ENCODE measurements at regions not wholly inside any gene's neighbourhood (a gene's known extent, or its start where the extent isn't known, plus 50 kb on each side); places are given as distances from the start of the nearest gene placed in this dataset.
"Not testable (repeated sequence)": the region's sequence is repeated elsewhere in the genome, so short reads cannot be mapped to it uniquely, and the experiment has no call there.

DNA sequence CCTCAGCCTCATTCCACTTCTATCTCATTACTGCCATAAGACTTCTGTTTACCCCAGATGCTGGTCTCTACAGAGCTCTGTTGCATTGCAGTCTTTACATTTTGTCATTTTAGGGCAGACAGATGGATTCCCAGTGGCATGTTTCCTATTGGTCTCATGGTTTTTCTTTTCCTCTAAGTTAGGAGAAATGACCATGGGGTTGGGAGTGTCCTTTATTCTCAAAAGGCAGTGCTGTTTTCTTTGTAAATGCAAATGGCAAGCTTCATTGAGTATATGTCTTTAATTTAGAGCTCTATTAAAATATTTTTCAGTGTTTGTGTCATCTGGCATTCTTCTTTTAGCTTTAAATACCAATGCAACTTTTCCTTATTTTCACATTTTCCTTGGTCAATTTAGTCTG lies 57.0 kb downstream of the MSTN start:
- no peak for DNase-seq

DNA sequence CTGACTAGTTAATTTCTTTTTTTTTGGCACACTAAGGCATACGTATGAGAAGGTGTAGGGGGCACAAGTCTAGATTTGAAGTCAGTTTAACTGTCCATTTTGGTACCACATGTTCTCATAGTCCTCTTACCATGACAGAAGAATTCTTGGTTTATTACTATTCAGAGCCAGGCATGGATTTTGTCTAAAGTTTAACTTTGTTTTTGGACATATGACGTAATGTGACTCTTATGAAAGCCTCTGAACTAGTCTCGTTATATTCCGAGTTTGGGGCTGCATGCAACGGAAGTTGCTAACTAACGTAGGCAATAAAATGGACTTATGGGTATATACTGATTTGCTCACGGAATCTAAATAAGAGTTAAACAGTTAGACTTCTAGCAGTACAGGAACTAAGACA lies 62.9 kb downstream of the MSTN start:
- no peak for DNase-seq

DNA sequence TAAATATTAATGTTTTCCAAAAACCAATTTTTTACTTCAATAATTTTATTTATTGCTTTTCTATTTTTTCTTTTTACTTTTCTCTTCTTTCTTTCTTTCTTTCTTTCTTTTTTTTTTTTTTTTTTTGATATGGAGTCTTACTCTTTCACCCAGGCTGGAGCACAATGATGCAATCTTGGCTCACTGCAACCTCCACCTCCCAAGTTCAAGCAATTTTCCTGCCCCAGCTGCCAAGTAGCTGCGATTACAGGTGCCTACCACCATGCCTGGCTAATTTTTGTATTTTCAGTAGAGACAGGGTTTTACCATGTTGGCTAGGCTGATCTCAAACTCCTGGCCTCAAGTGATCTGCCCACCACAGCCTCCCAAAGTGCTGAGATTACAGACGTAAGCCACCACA lies 63.9 kb downstream of the MSTN start:
- not testable (repeated sequence) for DNase-seq

DNA sequence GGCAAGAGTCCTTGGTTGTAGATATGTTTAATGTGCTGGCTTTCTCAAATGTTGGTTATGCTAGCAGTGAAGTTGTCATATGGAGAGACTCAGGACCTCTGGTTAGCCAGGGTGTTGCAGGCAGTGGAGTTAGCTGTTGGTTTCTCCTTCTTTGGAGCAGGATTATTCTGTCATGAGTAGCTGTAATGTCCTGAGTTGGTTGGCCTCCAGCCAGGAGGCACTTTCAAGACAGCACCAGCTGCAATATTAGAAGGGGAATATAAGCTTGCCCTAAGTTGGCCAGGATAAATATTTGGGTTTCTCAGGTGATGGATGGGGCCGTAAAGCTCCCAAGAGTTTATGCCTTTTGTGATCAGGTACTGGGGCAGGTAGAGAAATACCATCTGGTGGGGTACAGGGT lies 65.5 kb downstream of the MSTN start:
- no peak for DNase-seq

DNA sequence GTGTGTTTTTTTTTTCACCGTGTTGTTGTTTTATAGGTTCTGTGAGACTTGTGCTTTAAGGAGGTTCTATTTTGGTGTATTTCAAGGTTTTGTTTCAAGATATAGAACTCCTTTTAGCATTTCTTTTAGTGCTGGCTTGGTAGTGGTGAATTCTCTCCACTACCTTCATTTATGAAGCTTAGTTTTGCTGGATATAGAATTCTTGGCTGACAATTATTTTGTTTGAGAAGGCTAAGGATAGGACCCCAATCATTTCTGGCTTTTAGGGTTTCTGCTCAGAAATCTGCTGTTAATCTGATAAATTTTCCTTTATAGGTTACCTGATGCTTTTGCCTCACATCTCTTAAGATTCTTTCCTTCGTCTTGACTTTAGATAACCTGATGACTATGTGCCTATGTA lies 66.8 kb downstream of the MSTN start:
- DNase-seq, result no peak

DNA sequence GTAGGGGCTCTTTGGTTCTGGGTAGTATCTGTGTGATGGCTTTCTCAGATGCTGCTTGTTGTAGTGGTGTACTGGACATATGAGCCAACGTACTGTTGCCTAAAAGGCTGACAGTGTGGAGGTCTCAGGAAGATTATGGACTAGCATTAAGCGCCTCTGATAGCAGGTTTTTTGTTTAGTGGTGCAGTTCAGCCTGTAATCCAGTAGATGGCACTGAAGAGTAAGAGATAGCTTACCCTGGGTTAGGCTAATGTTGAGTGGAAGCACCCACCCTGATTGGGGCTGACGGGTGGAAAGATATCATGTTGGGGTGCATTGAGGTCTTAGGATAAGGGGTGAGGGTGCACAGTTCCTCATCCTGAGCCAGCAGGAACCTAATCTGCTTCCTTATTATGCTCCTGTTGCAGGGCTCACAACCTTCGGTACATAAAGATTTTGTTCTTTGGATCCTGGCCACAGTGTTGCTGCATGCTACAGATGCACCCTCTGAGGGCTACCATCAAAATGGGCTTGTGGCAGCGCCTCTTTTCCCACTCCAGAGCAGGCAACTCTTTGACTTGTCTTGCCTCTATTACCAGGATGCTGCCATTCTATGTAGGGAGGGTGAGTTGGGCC lies 79.6 kb downstream of the MSTN start:
- no peak for DNase-seq

DNA sequence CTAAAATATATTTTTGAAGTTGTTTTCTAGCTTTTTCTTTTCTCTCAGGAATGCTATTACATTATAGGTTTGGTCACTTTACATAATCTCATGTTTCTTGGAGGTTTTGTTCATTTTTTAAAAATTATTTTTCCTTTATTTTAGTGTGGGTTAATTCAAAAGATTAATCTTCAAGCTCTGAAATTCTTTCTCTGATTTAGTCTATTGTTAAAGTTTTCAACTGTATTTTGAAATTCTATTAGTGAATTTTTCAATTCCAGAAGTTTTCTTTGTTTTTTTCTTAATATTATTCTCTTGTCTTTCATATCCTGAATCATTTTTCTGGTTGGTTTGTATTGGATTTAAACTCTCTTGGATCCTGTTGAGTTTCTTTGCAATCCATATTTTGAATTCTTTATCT lies 80.4 kb downstream of the MSTN start:
- DNase-seq, result no peak

DNA sequence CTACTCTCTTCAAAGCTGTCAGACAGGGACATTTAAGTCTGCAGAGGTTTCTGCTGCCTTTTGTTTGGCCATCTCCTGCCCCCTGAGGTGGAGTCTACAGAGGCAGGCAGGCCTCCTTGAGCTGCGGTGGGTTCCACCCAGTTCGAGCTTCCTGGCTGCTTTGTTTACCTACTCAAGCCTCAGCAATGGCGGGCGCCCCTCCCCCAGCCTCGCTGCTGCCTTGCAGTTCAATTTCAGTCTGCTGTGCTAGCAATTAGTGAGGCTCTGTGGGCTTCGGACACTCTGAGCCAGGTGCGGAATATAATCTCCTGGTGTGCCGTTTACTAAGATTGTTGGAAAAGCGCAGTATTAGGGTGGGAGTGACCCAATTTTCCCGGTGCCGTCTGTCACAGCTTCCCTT lies 86.0 kb downstream of the MSTN start:
- not testable (repeated sequence) for DNase-seq

DNA sequence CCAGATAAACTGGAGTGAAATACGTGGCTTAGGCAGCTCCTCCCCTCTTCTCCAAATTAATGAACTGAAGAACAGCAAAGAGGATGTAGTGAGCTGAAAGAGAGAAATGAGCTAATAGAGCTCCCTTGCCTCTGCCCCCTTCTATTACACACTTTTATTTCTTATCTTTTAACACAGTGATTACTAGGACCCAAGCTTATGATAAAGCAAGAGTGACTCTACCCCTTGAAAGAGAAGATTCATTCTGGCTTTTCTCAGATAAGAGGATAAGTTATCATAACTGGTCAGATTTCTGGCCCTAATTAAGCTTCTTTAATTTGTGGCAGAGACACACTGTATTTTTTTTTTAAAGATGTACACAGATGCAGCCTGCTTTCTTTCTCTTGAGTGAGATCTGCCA lies 102.2 kb downstream of the MSTN start:
- DNase-seq, result no peak

DNA sequence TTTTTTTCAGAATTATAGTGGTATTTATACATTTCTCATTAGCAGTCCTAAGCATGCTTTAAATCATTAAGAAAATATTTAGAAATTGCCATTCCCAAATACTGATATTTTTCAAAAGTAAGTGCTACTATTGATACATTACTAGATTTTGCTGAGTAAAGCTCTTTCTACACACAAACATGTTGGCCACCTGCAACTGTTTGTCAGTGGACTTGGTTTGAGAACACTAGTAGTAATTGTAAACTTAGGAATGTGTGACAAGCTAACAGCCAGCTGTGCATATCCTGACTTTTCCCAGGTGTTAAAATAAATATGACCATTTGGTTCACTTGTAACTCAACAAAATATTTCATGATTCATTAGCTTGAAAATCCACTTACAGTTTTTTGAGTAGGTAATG lies 103.1 kb downstream of the MSTN start:
- no peak for DNase-seq

DNA sequence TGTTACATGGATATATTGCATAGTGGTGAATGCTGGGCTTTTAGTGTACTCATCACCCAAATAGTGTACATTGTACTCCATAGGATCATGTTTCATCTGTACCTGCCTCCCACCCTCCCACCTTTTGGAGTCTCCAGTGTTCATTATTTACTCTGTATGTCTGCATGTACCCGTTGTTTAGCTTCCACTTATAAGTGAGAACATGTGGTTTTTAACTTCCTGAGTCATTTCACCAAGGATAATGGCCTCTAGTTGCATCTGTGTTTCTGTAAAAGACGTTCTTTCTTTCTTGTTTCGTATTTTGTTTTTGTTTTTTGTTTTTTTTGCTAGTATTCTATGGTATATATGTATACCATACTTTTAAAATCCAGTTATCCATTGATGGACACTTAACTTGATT lies 107.5 kb downstream of the MSTN start:
- no peak for DNase-seq

DNA sequence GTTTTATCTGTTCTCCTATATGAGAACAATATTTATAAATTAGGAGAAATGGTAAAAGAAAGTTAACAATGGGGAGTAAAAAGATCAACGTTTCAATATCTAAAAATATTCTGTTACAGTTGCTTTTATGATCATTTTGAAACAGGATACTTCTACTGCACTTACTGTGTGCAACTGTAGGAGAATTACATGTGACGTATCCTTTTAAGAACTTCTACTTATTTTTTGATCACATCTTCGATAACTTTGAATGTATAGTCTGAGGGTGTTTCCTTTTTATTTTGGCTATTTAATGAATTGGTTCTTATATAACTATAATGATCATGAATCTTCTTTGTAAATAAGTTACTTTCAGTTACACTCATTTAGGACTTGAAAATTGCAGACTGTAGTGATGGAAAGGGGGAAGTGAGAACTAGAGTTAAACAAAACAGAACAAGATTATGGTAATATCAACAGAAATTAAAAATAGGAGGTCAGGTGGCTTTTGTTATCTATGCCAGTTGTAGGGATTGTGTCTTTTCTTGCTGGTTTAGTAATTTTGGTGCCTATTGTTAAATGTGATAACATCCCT lies 109.9 kb downstream of the MSTN start:
- DNase-seq, result no peak

DNA sequence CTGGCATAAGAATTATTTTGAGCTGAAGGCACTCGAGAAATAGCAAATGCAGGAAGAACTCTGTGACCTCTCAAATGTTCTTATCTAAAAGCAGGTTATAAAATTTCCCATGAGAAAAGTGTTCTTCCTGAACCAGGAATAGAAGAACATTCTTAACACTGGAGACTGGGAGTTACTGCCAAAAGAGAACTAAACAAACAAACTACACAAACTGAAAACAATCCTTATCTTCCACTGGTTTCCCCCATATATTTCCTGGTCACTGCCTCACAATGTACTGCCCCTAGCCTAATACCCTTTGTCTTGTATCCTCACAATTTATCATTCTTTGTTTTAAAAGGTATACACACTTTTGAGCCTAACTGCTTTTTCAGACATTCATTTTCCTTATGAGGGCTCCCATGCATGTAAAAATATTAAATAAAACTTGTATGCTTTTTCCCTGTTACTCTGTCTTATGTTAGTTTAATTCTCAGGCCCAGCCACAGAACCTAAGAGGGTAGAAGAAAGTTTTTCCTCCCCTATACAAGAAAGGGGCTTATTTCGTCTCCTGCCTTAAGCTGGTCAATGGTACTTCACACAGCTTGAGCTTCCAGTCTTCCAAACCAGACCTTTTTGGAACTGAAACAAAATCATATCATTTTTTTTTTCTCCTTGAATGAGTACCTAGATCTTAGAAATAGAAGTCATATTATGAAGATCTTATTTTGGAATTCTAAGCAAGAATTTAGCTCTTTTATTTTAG lies 110.6 kb downstream of the MSTN start:
- DNase-seq, result no peak

DNA sequence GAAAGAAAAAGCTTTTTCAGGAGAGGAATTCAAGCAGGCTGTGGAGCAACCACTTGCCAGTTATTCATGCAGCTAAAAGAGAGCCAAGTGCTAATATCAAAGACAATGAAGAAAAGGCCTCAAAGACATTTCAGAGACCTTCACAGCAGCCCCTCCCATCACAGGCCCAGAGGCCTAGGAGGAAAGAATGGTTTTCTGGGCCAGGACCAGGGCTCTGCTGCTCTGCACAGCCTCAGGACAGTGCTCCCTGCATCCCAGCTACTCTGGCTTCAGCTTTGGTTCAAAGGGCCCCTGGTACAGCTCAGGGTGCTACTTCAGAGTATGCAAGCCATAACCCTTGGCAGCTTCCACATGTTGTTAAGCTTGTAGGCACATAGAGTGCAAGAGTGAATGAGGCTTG lies 119.5 kb downstream of the MSTN start:
- DNase-seq, result no peak

DNA sequence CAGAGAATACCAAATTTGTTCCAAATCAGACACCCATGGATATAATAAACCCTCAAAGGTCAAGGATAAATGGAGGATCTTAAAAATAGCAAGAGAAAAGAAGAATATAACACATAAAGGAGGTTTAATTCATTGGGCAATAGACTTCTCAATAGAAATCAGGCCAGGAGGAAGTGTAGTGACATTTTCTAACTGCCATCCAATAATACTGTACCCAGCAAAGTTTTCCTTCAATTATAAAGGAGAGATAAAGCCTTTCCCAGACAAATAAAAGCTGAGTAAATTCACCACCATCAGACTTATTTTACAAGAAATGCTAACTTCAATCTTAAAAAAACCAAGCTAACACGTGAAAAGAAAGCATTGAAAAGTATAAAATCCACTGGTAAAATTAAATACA lies 121.6 kb downstream of the MSTN start:
- DNase-seq, result no peak

DNA sequence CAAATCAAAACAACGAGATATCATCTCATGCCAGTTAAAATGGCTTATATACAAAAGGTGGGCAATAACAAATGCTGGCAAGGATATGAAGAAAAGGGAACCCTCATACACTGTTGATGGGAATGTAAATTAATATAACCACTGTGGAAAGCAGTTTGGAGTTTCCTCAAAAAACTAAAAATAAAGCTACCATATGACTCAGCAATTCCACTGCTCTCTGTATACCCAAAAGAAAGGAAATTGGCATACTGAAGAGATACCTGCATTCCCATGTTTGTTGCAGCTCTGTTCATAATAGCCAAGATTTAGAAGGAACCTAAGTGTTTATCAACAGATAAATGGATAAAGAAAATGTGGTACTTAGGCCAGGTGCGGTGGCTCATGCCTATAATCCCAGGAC lies 124.8 kb downstream of the MSTN start:
- DNase-seq, result no peak

DNA sequence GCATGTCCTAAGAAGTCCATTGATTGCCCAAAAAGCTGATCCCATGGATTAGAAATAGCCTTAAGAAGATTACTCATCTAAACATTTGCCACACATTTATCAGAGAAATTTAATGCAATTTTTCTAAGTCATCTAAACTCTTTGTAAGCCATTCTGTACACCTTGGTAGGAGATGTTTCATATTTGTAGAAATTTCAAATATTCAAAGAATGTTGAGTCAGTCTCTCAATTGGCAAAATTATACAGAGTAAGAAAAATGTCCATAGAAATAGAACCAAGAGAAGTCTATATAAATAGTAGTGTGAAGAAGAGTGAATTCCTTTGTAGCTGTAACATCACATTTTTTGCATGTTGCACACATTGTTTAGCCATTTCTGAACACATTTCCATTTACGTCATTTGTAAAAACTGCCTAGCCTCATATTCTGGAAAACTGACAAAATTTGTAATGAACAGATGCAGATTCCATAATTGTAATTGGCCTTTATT lies 128.6 kb downstream of the MSTN start:
- DNase-seq, result peak; percentile 93

DNA sequence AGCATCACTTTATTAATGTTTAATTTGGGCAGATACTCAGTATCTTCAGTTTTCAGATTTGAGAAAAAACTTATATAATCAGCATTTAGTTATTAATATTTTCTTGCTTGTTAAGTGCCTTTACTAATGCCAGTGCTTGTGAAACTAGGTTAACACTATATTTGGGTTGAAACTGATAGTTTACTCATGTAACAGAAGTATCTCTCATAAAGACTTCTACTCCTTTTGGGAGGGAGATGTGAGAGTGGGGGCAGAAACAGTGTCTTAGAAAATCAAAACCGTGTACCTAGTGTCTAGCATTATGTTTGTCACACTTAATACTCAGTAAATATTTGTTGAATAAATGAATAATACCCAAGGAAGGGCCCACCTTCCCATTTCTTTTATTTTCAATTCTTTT lies 129.5 kb downstream of the MSTN start:
- no peak for DNase-seq

DNA sequence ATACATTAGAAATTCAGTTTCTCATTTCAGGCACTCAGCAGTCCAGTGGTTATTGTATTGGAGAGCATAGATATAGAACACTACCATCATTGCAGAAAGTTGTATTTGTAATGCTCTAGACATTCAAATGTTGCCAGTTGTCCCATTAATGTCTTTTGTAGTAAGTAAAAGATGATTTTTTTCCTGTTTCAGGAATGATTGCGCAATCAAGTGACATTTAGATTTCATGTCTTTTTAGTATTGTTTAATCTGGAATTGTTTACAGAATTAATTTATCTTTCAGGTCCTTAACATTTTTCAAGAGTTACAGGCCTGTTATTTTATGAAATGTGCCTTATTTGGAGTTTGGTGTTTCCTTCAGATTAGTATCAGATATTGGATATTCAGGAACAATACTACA lies 134.7 kb downstream of the MSTN start:
- peak; percentile 11 for DNase-seq

Data from fibroblast of skin of scalp (primary cell).